SK-N-SH treated with all-trans-retinoic acid at 6 μM for 48 hours (cell line): ENCODE measurements at regions not wholly inside any gene's neighbourhood (a gene's known extent, or its start where the extent isn't known, plus 50 kb on each side); places are given as distances from the start of the nearest gene placed in this dataset.

Source experiments
- ATAC-seq: fragments of 200-7000 bp; cut with Tn5 transposase; 3 replicates; pipeline ENCODE4 v1.9.1; 2020; ENCODE audit warnings: mild to moderate bottlenecking, moderate library complexity
- ARNTL ChIP-seq: fragments of 450-650 bp; formaldehyde crosslinking; IDR thresholded peaks from 2 replicates; pipeline ENCODE4 v1.5.0; 2020; ENCODE audit warnings: low read depth, mild to moderate bottlenecking, moderate library complexity, borderline replicate concordance
- BACH2 ChIP-seq: fragments of 250-450 bp; sonication (Bioruptor Pico); IDR thresholded peaks from 2 replicates; pipeline ENCODE4 v1.9.0; 2021; ENCODE audit warnings: mild to moderate bottlenecking, borderline replicate concordance
- CSDC2 ChIP-seq: fragments of 250-450 bp; sonication (Bioruptor Pico); IDR thresholded peaks from 2 replicates; pipeline ENCODE4 v1.5.0; 2020; ENCODE audit warnings: mild to moderate bottlenecking, moderate library complexity
- ESRRG ChIP-seq: fragments of 250-450 bp; sonication (Bioruptor Pico); IDR thresholded peaks from 2 replicates; pipeline ENCODE4 v1.6.1; 2021; ENCODE audit warnings: mild to moderate bottlenecking
- ISL1 ChIP-seq: fragments of 250-450 bp; sonication (Bioruptor Pico); IDR thresholded peaks from 2 replicates; pipeline ENCODE4 v2.1.2; 2022; ENCODE audit warnings: mild to moderate bottlenecking, moderate library complexity
- OSR1 ChIP-seq: fragments of 250-450 bp; sonication (Bioruptor Pico); IDR thresholded peaks from 2 replicates; pipeline ENCODE4 v1.8.0; 2022; ENCODE audit warnings: moderate library complexity, mild to moderate bottlenecking, inconsistent platforms
- PPARA ChIP-seq: fragments of 250-450 bp; sonication (Bioruptor Pico); IDR thresholded peaks from 2 replicates; pipeline ENCODE4 v1.5.0; 2020; ENCODE audit warnings: mild to moderate bottlenecking, borderline replicate concordance
- RARB ChIP-seq: fragments of 250-450 bp; sonication (Bioruptor Pico); IDR thresholded peaks from 2 replicates; pipeline ENCODE4 v1.8.0; 2021; ENCODE audit warnings: mild to moderate bottlenecking, moderate library complexity
- SNAI2 ChIP-seq: fragments of 250-450 bp; sonication (Bioruptor Pico); IDR thresholded peaks from 2 replicates; pipeline ENCODE4 v1.5.0; 2020; ENCODE audit warnings: mild to moderate bottlenecking, moderate library complexity
- TCF4 ChIP-seq: fragments of 250-450 bp; sonication (Bioruptor Pico); IDR thresholded peaks from 2 replicates; pipeline ENCODE4 v1.8.0; 2021; ENCODE audit warnings: mild to moderate bottlenecking, moderate library complexity, borderline replicate concordance
- TOX ChIP-seq: fragments of 250-450 bp; sonication (Bioruptor Pico); IDR thresholded peaks from 2 replicates; pipeline ENCODE4 v1.8.0; 2021; ENCODE audit warnings: mild to moderate bottlenecking, moderate library complexity, borderline replicate concordance
- ZC3H10 ChIP-seq: fragments of 250-450 bp; sonication (Bioruptor Pico); IDR thresholded peaks from 2 replicates; pipeline ENCODE4 v1.5.1; 2021; ENCODE audit warnings: mild to moderate bottlenecking, moderate library complexity
- ZFP30 ChIP-seq: fragments of 450-650 bp; formaldehyde crosslinking; IDR thresholded peaks from 2 replicates; pipeline ENCODE4 v1.5.0; 2022; ENCODE audit warnings: mild to moderate bottlenecking, moderate library complexity
- ZNF565 ChIP-seq: fragments of 450-650 bp; formaldehyde crosslinking; conservative IDR thresholded peaks from 2 replicates; pipeline ENCODE4 v1.5.0; 2020; ENCODE audit warnings: low read depth, mild to moderate bottlenecking, moderate library complexity
- ZNF70 ChIP-seq: fragments of 450-650 bp; formaldehyde crosslinking; IDR thresholded peaks from 2 replicates; pipeline ENCODE4 v1.5.0; 2020; ENCODE audit warnings: mild to moderate bottlenecking, moderate library complexity
- ZNF8 ChIP-seq: fragments of 450-650 bp; formaldehyde crosslinking; IDR thresholded peaks from 2 replicates; pipeline ENCODE4 v1.5.0; 2020; ENCODE audit warnings: mild to moderate bottlenecking, moderate library complexity
- TF ChIP-seq, protein P1 (sequence below): fragments of 250-450 bp; sonication (Bioruptor Pico); IDR thresholded peaks from 2 replicates; pipeline ENCODE4 v1.8.0; 2021; ENCODE audit warnings: low read depth, mild to moderate bottlenecking, moderate library complexity, borderline replicate concordance
- TF ChIP-seq, protein P2 (sequence below): fragments of 250-450 bp; sonication (Bioruptor Pico); IDR thresholded peaks from 2 replicates; pipeline ENCODE4 v1.5.1; 2021; ENCODE audit warnings: mild to moderate bottlenecking, moderate library complexity
- TF ChIP-seq, protein P3 (sequence below): fragments of 250-450 bp; sonication (Bioruptor Pico); IDR thresholded peaks from 2 replicates; pipeline ENCODE4 v1.8.0; 2020; ENCODE audit warnings: mild to moderate bottlenecking, moderate library complexity, borderline replicate concordance
- TF ChIP-seq, protein P4 (sequence below): fragments of 250-450 bp; sonication (Bioruptor Pico); IDR thresholded peaks from 2 replicates; pipeline ENCODE4 v1.5.1; 2020; ENCODE audit warnings: low read depth, mild to moderate bottlenecking, moderate library complexity
- TF ChIP-seq, protein P5 (sequence below): fragments of 250-450 bp; sonication (Bioruptor Pico); IDR thresholded peaks from 2 replicates; pipeline ENCODE4 v1.5.0; 2020; ENCODE audit warnings: mild to moderate bottlenecking, moderate library complexity

DNA sequence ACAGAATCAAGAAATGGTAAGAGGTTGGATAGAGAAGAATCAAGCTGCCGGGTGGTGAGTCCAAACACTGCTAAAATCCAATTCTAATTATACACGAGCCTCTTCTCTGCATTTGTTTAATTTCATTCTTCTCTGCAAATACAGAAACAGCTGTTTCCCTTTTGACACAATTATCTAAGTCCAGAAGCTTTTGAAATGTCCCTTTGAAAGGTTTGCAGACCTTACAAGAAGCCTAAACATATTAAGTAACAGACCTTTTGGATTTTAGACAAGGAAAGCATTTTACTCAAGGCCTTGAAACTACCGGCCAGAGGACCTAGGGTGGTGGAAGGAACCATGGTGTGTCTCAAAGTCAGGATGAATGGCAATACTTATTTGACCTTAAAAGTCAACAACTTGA, 403.8 kb upstream of the ADAMTS9 start:
- TF ChIP-seq CSDC2 (no peak), TOX (CRISPR knock-in tag) (no peak), ARNTL (CRISPR knock-in tag) (no peak), ZC3H10 (CRISPR knock-in tag) (no peak), TCF4 (no peak; the same call in 1 of the 2 replicates), ISL1 (CRISPR knock-in tag) (no peak), RARB (CRISPR knock-in tag) (no peak), ZFP30 (CRISPR knock-in tag) (no peak), ZNF70 (CRISPR knock-in tag) (no peak)
- TF ChIP-seq, protein P1, sequence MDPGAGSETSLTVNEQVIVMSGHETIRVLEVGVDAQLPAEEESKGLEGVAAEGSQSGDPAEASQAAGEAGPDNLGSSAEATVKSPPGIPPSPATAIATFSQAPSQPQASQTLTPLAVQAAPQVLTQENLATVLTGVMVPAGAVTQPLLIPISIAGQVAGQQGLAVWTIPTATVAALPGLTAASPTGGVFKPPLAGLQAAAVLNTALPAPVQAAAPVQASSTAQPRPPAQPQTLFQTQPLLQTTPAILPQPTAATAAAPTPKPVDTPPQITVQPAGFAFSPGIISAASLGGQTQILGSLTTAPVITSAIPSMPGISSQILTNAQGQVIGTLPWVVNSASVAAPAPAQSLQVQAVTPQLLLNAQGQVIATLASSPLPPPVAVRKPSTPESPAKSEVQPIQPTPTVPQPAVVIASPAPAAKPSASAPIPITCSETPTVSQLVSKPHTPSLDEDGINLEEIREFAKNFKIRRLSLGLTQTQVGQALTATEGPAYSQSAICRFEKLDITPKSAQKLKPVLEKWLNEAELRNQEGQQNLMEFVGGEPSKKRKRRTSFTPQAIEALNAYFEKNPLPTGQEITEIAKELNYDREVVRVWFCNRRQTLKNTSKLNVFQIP (CRISPR knock-in tag) = no peak
- TF ChIP-seq, protein P2, sequence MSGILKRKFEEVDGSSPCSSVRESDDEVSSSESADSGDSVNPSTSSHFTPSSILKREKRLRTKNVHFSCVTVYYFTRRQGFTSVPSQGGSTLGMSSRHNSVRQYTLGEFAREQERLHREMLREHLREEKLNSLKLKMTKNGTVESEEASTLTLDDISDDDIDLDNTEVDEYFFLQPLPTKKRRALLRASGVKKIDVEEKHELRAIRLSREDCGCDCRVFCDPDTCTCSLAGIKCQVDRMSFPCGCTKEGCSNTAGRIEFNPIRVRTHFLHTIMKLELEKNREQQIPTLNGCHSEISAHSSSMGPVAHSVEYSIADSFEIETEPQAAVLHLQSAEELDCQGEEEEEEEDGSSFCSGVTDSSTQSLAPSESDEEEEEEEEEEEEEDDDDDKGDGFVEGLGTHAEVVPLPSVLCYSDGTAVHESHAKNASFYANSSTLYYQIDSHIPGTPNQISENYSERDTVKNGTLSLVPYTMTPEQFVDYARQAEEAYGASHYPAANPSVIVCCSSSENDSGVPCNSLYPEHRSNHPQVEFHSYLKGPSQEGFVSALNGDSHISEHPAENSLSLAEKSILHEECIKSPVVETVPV (CRISPR knock-in tag) = no peak
- no peak for ATAC-seq

DNA sequence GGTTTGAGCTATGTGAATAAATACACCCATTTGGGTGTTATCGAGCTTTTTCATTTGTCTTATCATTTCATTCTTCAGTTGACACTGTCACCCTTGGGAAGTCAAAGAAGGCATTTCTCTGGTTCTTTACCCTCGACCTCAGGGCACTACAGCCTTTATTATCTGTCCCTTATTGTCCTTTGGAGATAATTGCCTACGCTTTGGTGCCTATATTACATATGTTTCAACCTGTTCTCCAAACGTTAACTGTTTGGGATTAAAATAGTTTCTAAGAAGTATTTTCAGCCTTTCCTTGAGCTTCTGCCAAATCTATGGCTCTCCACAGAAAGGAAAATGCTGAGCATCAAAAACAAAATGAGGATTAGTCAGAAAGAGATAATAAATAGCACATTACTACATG, 395.4 kb upstream of the ADAMTS9 start:
- TF ChIP-seq SNAI2 (no peak), PPARA (CRISPR knock-in tag) (no peak), TOX (CRISPR knock-in tag) (no peak), BACH2 (CRISPR knock-in tag) (no peak), ARNTL (CRISPR knock-in tag) (no peak), OSR1 (CRISPR knock-in tag) (no peak), ZNF8 (CRISPR knock-in tag) (no peak), RARB (CRISPR knock-in tag) (no peak), ISL1 (CRISPR knock-in tag) (no peak), ZC3H10 (CRISPR knock-in tag) (no peak), CSDC2 (no peak), TCF4 (no peak), ZNF70 (CRISPR knock-in tag) (no peak), ZNF565 (no peak), ESRRG (CRISPR knock-in tag) (no peak)
- TF ChIP-seq, protein P3, sequence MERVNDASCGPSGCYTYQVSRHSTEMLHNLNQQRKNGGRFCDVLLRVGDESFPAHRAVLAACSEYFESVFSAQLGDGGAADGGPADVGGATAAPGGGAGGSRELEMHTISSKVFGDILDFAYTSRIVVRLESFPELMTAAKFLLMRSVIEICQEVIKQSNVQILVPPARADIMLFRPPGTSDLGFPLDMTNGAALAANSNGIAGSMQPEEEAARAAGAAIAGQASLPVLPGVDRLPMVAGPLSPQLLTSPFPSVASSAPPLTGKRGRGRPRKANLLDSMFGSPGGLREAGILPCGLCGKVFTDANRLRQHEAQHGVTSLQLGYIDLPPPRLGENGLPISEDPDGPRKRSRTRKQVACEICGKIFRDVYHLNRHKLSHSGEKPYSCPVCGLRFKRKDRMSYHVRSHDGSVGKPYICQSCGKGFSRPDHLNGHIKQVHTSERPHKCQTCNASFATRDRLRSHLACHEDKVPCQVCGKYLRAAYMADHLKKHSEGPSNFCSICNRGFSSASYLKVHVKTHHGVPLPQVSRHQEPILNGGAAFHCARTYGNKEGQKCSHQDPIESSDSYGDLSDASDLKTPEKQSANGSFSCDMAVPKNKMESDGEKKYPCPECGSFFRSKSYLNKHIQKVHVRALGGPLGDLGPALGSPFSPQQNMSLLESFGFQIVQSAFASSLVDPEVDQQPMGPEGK (CRISPR knock-in tag) = no peak
- TF ChIP-seq, protein P4, sequence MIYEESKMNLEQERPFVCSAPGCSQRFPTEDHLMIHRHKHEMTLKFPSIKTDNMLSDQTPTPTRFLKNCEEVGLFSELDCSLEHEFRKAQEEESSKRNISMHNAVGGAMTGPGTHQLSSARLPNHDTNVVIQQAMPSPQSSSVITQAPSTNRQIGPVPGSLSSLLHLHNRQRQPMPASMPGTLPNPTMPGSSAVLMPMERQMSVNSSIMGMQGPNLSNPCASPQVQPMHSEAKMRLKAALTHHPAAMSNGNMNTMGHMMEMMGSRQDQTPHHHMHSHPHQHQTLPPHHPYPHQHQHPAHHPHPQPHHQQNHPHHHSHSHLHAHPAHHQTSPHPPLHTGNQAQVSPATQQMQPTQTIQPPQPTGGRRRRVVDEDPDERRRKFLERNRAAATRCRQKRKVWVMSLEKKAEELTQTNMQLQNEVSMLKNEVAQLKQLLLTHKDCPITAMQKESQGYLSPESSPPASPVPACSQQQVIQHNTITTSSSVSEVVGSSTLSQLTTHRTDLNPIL (CRISPR knock-in tag) = no peak
- TF ChIP-seq, protein P2 (CRISPR knock-in tag) = no peak
- TF ChIP-seq, protein P5, sequence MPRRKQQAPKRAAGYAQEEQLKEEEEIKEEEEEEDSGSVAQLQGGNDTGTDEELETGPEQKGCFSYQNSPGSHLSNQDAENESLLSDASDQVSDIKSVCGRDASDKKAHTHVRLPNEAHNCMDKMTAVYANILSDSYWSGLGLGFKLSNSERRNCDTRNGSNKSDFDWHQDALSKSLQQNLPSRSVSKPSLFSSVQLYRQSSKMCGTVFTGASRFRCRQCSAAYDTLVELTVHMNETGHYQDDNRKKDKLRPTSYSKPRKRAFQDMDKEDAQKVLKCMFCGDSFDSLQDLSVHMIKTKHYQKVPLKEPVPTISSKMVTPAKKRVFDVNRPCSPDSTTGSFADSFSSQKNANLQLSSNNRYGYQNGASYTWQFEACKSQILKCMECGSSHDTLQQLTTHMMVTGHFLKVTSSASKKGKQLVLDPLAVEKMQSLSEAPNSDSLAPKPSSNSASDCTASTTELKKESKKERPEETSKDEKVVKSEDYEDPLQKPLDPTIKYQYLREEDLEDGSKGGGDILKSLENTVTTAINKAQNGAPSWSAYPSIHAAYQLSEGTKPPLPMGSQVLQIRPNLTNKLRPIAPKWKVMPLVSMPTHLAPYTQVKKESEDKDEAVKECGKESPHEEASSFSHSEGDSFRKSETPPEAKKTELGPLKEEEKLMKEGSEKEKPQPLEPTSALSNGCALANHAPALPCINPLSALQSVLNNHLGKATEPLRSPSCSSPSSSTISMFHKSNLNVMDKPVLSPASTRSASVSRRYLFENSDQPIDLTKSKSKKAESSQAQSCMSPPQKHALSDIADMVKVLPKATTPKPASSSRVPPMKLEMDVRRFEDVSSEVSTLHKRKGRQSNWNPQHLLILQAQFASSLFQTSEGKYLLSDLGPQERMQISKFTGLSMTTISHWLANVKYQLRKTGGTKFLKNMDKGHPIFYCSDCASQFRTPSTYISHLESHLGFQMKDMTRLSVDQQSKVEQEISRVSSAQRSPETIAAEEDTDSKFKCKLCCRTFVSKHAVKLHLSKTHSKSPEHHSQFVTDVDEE (CRISPR knock-in tag) = no peak
- TF ChIP-seq, all 23 proteins: peak for 0
- ATAC-seq = peak; percentile 48
